DMS53 (cell line): ENCODE measurements at regions not wholly inside any gene's neighbourhood (a gene's known extent, or its start where the extent isn't known, plus 50 kb on each side); places are given as distances from the start of the nearest gene placed in this dataset.
A peak's percentile ranks its signal among the peaks of the same experiment; 100 is the strongest.
"Not testable (repeated sequence)": the region's sequence is repeated elsewhere in the genome, so short reads cannot be mapped to it uniquely, and the experiment has no call there.

Source experiments
- DNase-seq: peaks from one replicate; lab custom pipeline; 2025; lab: John Stamatoyannopoulos, UW

DNA sequence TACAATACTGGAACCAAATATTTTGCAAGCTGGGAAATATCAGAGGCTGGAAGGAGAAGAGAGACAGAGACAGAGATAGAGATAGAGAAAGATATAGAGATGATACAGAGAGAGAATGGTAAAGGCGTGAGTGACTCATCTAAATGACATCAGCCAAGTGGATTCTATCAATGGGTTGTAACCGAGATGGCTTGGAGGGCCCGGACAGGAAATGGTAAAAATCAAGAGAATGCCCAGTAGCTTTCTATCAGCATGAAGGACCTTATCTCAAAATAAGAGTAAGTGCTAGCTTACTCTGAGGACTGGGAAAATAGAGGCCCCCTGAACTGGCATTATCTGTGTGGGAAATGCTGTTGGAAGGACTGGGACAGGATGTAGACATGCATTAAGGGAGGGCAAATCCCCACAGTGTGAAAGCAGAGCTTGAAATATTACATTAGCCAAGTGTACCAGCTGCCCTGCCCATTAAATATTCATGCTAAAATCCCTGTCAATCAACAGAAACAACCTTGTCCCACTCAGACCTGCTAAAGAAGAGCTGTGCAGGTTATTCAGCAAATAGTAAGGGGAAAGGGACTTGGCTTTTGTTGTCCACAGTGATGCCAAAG, 76.6 kb upstream of the ZNF644 start:
- DNase-seq, result peak; percentile 95

DNA sequence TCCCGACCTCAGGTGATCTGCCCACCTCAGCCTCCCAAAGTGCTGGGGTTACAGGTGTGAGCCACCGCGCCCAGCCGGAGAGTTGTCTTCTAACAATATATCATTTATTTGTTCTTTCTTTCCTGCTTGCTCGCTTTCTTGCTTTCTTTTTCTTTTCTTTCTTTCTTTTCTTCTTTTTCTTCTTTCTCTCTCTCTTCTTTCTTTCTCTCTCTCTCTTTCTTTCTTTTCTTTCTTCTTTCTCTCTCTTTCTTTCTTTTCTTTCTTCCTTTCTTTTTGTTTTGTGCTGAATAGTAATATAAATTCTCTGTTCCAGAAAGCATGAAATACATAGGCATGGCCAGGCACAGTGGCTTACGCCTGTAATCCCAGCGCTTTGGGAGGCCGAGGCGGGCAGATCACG, 73.5 kb upstream of the ZNF644 start:
- not testable (repeated sequence) for DNase-seq

DNA sequence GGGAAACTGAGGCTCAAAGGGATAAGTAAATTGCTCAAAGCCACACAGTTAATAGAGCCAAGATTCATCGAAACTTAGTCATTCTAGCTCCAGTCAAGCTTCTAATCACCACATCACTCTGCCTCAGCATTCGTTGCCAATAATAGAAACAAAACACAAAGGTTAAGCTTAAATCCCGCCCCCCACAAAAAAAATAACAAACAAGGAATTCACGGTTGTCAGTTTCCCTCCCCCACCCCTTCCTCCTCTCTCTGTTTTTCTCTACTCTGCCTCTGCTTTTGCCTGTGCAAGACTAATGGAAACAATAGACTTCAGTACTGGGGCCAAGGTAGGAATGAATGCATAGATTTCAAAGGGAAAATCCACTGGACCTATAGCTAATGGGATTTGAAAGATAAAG, 70.7 kb upstream of the ZNF644 start:
- DNase-seq, result peak; percentile 88

DNA sequence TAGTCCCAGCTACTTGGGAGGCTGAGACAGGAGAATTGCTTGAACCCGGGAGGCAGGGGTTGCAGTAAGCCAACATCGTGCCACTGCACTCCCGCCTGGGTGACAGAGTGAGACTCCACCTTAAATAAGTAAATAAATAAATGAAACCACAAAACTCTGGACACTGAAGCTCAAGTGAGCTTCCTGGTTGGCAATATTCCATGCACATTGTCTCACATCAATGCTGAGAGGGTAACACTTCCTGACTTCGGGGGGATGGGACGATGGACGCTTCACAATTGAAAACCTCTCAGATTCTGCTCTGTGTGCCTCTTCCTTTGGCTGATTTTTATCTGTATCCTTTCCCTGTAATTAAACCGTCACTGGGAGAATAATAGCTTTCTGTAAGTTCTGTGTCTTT, 70.0 kb upstream of the ZNF644 start:
- peak; percentile 98 for DNase-seq

DNA sequence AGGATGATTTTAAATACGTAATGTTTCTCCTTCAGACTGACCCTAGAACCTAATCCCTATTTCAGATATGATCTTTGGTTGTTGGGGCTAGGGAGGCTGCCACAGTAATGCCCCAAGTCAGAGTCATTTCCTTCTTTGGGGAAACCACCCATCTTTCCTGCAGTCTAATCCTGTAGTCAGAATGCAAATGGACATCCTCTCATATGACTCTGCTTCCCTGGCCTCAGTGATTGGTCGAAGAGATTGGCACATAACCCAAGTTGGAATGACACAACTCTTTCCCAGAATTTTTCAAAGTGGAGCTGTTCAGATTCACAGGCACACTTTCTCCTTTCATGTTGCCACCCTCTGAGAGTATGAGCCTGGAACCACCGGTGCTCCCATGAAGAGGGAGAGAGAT, 58.8 kb upstream of the ZNF644 start:
- DNase-seq, result no peak

DNA sequence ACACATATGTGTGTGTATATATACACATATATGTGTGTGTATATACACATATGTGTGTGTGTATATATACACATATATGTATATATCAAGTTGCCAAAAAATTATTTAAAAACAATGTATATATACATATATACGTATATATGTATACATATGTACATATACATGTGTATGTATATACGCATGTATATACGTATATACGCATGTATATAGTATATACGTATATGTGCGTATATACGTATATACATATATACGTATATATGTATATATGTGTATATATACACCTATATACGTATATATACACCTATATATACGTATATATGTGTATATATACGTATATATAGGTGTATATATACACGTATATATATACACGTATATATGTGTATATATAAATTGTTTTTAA, 57.0 kb upstream of the ZNF644 start:
- DNase-seq, result peak; percentile 25

DNA sequence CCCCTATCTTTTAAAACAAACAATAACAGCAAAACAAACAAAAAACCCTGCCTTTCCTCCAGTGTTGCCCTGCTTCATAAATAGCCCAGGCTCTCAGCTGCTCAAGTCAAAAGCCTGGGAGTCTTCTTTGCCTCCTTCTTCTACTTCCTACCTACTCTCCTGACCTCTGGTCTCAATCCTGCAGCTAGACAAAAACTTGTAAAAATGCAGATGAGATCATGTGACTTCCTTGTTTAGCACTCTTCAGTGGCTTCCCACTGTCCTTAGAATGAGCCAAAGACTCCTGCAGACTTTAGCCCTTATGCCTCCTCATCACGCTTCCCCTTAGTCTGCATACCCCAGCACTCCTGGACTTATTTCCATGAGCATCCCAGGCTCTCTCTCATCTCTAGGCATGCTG, 55.0 kb upstream of the ZNF644 start:
- DNase-seq, result no peak

DNA sequence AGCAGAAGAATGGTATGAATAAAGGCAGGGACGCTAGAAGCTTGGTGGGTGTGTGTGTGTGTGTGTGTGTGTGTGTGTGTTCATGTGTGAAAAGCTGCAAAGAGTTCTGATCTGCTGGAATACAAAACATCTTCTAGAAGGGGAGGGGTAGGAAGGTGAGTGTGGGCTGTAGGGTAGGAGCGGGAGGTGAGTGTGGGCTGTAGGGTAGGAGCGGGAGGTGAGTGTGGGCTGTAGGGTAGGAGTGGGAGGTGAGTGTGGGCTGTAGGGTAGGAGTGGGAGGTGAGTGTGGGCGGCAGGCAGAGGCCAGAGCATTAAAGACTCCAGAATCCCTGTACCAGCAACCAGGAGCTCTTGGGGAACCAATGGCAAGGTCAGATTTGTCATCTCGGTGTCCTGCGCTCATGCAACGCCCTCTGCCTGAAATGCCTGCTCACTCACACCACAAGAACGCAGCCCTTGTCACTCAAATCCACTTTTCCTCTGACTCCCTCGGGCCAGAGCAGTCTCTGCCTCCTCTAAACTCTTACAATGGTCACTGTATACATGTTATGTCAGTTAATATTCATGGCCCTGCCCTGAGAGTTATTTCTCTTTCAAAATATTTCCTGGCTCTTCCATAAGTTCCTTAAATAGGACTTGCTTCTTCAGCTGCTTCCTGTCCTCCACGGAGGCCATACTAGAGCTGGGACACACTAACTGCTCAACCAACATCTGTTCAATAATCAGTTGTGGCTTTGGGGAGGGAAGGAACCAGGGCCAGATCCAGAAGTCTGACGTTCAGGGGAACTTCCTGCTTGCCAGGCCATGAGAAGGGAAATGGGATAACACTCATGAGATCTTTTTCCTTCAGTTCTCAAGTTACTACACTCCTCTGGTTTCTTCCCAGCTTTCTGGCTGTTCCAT, 53.6 kb upstream of the ZNF644 start:
- DNase-seq, result no peak

DNA sequence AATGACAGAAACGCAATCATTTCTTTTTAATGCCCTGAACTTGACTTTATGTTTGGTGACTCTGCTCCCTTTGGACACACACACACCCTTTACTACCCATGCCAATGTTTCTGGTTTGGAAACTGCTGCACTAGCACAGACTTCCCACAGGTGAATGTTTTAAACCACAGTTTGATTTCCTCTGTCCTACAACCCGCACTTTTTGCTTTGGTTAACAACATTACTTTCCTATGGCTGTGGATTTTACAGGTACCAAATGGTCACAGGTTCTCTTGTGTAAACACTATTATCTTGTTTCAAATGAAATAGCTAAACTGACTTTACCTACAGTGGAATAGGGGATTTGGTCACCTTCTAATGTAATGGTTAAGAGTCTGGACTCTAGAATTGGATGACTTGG, 51.5 kb upstream of the ZNF644 start:
- no peak for DNase-seq

DNA sequence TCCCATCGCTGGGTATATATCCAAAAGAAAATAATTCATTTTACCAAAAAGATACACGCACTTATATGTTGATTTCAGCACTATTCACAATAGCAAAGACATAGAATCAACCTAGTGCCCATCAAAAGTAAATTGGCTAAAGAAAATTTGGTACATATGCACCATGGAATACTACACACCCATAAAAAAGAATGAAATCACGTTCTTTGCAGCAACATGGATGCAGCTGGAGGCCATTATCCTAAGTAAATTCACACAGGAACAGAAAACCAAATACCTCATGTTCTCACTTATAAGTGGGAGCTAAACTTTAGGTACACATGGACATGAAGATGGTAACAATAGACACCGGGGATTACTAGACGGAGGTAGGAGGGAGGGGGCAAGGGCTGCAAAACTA, 50.0 kb upstream of the ZNF644 start:
- DNase-seq, result no peak
